ENCODE measurements at regions not wholly inside any gene's neighbourhood (a gene's known extent, or its start where the extent isn't known, plus 50 kb on each side); places are given as distances from the start of the nearest gene placed in this dataset.

- H3K4me3 ChIP-seq (ENCODE audit: low read depth, low read length): no peak overlapping the region
- no peaks in the 10 kb centered on the region for H3K36me3 ChIP-seq
- H3K27ac ChIP-seq: no peak overlapping the region
- TF ChIP-seq, protein P1, sequence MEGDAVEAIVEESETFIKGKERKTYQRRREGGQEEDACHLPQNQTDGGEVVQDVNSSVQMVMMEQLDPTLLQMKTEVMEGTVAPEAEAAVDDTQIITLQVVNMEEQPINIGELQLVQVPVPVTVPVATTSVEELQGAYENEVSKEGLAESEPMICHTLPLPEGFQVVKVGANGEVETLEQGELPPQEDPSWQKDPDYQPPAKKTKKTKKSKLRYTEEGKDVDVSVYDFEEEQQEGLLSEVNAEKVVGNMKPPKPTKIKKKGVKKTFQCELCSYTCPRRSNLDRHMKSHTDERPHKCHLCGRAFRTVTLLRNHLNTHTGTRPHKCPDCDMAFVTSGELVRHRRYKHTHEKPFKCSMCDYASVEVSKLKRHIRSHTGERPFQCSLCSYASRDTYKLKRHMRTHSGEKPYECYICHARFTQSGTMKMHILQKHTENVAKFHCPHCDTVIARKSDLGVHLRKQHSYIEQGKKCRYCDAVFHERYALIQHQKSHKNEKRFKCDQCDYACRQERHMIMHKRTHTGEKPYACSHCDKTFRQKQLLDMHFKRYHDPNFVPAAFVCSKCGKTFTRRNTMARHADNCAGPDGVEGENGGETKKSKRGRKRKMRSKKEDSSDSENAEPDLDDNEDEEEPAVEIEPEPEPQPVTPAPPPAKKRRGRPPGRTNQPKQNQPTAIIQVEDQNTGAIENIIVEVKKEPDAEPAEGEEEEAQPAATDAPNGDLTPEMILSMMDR (IDR thresholded peaks at IDR 0.05; ENCODE audit: low read depth, low read length): no peak
- no peaks in the 10 kb centered on the region for H3K9me3 ChIP-seq (ENCODE audit: severe bottlenecking)
- no peaks in the 10 kb centered on the region for H3K27me3 ChIP-seq (ENCODE audit: insufficient read depth, low read depth, severe bottlenecking)
- DNase-seq: no peak
Observed at GRCh38 chr16:54808890-54809289, 121.8 kb upstream of the IRX5 start.

DNA sequence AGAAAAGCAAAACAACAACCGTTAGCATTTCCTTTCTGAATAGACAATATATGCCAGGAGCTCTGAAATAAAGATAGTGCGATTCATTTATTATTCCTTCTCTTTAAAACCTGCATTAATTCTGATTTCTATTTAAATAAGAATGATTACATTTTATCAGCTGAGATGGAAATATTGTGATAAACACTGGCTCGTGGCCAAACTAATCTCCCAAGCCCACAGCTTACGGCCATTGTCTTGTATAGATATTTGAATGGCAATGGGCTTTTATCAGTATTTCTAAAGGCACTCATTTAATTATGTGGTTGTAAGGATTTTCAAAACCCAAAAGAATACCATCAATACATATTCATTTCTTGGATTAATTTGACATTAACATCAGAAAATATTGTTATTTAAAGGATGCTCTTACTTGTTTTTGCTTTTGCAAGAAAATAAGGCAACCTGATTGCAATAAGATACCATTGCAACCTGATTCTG is 123.7 kb upstream of the IRX5 start:
- no peak overlapping the region for H3K27ac ChIP-seq
- DNase-seq: no peak
- H3K27me3 ChIP-seq (ENCODE audit: insufficient read depth, low read depth, severe bottlenecking): no peaks in the 10 kb centered on the region
- no peaks in the 10 kb centered on the region for H3K9me3 ChIP-seq (ENCODE audit: severe bottlenecking)
- TF ChIP-seq, protein P1 (IDR thresholded peaks at IDR 0.05; ENCODE audit: low read depth, low read length): no peak
- H3K4me3 ChIP-seq (ENCODE audit: low read depth, low read length): no peak overlapping the region
- H3K36me3 ChIP-seq: no peaks in the 10 kb centered on the region

- TF ChIP-seq, protein P1 (IDR thresholded peaks at IDR 0.05; ENCODE audit: low read depth, low read length): no peak
- no peak overlapping the region for H3K27ac ChIP-seq
- DNase-seq: no peak
- H3K27me3 ChIP-seq (ENCODE audit: insufficient read depth, low read depth, severe bottlenecking): no peaks in the 10 kb centered on the region
- no peaks in the 10 kb centered on the region for H3K36me3 ChIP-seq
- no peak overlapping the region for H3K4me3 ChIP-seq (ENCODE audit: low read depth, low read length)
- no peaks in the 10 kb centered on the region for H3K9me3 ChIP-seq (ENCODE audit: severe bottlenecking)
Observed at GRCh38 chr16:54806378-54806777, 124.3 kb upstream of the IRX5 start.

DNA sequence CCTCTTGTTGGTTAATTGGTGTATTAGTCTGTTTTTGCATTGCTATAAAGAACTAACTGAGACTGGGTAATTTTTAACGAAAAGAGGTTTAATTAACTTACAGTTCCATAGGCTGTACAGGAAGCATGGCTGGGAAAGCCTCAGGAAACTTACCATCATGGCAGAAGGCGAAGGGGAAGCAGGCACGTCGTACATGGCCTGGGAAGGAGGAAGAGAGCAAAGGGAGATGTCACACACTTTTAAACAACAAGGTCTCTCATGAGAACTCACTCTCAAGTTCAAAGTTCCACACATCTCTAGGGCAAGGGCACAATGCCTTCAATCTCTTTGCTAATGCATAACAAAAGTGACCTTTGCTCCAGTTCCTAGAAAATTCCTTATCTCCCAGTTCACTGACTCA is 125.0 kb upstream of the IRX5 start:
- Histone ChIP-seq H3K27me3 (ENCODE audit: insufficient read depth, low read depth, severe bottlenecking) (no peaks in the 10 kb centered on the region), H3K4me3 (ENCODE audit: low read depth, low read length) (no peak overlapping the region), H3K36me3 (no peaks in the 10 kb centered on the region), H3K27ac (no peak overlapping the region), H3K9me3 (ENCODE audit: severe bottlenecking) (no peaks in the 10 kb centered on the region)
- DNase-seq: no peak
- TF ChIP-seq, protein P1 (IDR thresholded peaks at IDR 0.05; ENCODE audit: low read depth, low read length): no peak

DNA sequence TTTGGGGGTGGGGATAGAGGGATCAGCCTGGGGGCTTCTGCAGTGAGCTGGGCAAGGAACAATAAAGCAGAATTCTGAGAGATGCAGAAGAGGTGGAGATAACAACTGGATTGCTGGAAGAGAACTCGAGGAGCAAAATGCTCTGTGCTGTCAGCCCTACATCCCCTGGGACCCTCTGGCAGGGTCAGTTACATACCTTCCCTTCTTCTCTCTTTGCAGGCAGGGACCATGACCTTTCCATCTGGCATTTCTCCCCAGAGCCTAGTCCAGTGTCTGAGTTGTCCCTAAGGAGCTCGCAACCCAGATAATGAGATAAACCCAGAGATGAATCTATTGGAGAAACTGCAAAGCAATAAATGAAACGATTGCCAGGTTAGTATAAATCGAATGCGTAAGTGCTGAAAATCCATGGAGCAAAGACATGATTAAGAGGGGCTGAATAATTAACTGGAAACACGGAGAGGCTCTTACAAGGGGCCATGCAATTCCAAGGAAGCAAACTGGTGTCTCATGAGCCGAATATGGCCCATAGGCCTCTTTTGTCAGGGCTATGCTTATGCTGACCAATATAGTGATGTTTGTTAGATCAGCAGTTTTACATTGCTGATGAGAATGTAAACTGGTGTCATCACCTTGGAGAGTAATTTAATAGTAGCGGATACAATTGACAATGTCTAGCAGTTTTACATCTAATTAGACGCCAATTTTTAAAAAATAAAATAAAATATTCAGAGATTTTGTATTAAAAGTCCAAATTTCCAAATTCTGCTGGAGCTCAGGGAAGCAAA is 129.4 kb upstream of the IRX5 start:
- Histone ChIP-seq H3K9me3 (ENCODE audit: severe bottlenecking) (no peaks in the 10 kb centered on the region), H3K27me3 (ENCODE audit: insufficient read depth, low read depth, severe bottlenecking) (no peaks in the 10 kb centered on the region), H3K27ac (no peak overlapping the region), H3K4me3 (ENCODE audit: low read depth, low read length) (no peak overlapping the region), H3K36me3 (no peaks in the 10 kb centered on the region)
- no peak for DNase-seq
- TF ChIP-seq, protein P1 (IDR thresholded peaks at IDR 0.05; ENCODE audit: low read depth, low read length): no peak

DNA sequence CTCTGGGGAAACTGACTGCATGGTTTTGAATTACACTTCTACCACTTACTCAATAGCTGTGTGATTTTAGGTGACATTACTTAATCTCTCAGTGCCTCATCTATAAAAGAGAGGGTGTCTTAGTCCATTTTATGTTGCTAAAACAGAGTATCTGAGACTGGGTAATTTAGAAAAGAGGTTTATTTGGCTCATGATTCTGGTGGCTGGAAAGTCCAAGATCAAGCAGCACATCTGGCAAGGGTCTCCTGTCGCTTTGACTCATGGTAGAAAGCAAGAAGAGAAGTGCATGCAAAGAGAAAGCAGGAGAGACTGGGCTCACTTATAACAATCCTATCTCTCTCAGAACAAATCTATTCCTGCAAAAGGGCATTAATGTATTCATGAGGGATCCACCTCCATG is 132.4 kb upstream of the IRX5 start:
- Histone ChIP-seq H3K27me3 (ENCODE audit: insufficient read depth, low read depth, severe bottlenecking) (no peaks in the 10 kb centered on the region), H3K36me3 (no peaks in the 10 kb centered on the region), H3K4me3 (ENCODE audit: low read depth, low read length) (no peak overlapping the region), H3K27ac (no peak overlapping the region), H3K9me3 (ENCODE audit: severe bottlenecking) (no peaks in the 10 kb centered on the region)
- TF ChIP-seq, protein P1 (IDR thresholded peaks at IDR 0.05; ENCODE audit: low read depth, low read length): no peak
- no peak for DNase-seq
